DMS53 treated with DMSO at 0.1 percent for 48 hours (cell line): ENCODE measurements at regions not wholly inside any gene's neighbourhood (a gene's known extent, or its start where the extent isn't known, plus 50 kb on each side); places are given as distances from the start of the nearest gene placed in this dataset.
A peak's percentile ranks its signal among the peaks of the same experiment; 100 is the strongest.

Experiments used
- DNase-seq: peaks from one replicate; lab custom pipeline; 2025; ENCODE audit not compliant: unreplicated experiment; lab: John Stamatoyannopoulos, UW

DNA sequence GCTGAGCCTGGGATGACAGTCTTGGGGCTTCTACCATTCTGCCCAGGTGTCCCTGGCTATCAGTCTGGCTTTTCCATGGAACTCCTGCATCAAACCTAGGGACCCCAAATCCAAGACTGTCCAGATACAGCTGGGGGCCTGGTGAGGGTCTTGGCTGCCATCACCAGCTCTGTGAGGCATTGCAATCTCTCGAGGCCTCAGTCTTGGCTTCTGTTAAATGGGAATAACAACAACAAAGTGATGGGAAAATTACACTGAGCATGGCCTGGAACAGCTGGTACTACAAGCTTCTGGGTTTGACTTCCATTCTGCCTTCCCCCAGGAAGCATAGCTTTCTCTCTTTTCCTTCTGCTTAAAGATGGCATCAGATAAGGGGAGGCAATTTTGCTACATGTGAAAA lies 50.0 kb upstream of the LCTL start:
- DNase-seq = no peak

DNA sequence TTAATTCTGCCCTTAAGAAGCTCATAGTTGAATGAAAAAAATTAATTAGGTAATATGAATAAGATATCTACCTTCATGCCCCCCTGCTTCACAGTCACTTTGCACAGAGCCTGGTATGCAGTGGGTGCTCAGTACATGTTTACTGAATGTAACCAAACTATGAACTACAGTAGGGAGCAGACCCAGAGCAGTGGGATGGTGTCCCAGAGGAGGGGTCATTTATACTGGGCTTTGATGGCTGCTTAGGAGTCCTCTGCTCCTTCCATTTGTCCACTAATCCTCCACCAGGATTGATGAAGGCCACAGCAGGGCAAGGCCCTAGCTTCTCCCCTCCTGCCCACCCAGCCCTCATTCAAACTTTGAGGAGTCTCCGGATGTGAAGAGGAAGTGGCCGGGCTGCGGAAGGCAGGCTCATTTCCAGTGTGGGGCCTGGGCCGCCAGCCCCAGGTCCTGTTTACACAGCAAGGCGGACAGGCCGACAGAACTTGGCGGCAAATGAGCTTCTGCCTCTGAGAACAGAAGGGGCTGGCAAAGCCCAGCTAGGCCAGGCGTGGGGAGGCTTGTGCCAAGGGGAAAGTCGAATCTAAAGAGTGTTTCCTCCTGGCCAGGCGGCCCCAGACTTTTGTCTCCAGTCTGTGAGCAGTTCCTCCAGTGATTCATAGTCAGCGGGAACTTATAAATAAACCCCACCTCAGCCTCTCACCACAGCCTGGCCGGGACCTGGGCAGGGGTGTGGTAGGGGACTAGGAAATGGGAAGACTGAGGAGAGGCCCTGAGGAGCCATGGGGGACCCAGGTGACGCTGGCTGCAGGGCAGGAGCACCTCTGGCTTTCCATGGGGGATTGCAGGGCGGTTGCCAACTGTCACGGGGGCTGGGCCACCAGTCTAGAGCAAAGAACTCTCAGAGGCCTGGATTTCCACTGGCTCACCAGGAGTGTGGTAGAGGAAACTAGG lies 51.6 kb upstream of the LCTL start:
- no peak for DNase-seq

DNA sequence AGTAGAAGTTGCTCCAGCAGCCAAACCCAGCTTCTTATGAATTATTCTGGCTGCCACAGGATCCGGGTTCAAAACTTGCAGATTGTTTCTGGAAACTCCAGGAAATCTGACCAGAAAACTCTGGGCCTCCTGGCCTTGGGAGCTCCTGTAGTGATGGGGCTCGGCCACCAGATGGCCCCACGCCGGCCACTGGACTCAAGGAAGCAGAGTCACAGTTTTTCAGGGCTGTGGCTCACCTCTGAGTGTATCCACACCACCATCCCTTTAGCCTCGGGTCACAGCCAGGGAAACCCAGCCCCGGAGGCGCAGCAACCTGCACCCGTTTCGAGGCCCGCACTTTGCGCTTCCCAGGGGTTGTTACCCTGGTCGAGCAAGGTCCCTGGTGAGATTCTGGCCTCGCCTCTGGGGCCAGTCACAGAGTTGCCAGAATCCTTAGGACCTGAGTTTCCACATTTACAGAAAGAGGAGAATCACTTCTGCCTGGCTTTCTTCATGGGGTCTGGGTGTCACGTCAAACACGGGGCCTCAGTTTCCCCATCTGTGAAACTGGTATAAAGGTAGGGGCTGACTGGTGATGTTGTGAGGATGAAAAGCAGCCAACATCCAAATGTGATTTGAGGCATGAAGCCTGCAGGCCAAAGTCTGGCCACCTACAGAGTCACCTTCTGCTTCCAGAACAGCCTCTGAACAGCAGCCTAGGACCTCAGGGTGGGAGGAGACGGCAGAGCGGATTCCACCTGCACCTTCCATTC lies 53.5 kb upstream of the LCTL start:
- DNase-seq = peak; percentile 29

DNA sequence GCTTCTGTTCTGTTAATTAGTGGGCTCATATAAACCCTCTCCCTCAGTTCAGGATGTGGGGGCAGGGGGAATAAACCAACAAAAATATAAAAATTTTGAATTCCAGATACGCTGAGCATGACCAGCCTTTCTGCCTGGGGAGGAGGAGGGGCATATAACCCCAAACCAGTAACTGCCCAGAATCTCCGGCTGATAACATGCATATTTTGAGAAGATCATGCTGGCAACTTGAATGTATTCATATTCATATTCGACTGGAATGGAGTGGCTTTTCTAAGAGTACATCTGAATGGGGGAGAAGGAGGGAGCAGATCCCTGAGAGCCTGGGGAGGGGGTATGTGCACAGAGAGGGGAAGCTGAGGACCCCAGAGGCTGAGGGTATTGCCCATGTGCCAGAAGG lies 54.5 kb upstream of the LCTL start:
- DNase-seq = no peak

DNA sequence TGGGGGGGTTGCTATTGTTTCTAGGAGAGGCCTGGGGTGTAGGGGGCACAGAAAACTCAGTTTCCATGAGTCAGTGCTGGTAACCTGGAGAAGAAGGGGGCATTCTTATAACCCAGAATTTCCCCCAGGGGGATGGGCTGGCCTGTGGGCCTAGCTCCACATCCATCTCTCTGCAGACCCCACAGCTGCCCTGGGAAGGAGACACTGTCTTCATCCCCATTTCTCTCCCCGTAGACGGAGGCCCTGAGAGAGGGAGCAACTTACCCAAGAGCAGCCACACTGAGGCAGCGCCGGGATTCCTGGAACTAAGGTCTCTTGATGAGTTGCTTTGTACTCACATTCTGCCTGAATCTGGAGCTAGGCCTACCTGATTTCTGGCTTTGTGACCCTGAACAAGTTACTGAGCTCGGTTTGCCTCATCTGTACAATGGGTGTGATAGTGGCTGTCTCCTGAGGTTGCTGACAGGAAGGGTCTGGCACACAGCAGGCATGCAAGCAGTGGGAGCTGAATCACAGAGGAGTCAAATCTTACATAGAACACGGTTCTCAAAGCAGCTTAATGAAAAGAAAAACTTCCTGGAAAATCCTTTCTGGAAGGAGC lies 55.0 kb upstream of the LCTL start:
- DNase-seq = no peak

DNA sequence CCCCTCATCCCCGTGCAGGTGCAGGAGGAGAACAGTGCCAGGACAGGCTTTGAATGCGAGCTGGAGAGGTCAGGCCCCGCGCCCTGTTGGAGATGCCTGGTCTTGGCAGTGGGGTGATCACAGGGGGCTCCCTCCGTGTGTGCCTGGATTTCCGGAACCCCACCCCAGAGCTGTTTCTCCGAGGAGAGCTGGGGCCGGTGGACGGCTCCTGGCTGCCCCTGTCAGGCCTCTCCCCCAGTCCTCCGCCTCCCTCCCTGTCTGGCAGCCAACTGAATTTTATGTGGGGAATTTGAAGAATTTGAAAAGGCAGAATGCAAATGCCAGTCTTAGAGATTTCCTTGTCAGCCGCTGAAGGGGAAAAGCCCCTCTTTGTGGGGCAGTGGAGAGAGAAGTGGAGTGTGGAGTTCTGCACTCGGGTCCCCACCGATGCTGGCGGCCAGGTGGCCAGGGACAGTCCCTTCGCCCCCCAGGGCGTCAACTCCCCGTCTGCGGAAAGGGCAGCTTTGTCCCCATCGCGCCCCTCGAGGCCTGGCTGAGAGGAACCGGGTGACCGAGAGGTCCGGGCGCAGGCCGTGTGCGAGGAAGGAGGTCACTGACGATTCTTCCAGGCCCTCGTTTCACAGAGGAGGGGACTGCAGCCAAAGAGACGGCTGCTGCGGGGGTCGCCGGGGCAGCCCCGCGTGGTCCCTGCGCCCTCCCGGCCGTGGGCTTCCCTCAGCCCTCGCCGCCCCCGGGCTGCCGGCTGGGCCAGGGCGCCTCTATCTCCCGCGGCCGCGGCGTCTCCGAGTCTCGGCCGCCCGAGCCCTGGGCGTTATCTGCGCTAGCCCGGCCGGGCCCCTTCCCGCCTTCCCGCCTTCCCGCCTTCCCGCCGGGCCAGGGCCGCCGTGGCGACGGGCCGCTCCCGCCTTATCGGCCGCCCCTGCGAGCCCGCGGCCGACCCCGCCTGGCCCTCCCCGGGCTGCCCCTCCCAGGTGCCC lies 56.0 kb upstream of the LCTL start:
- DNase-seq = no peak

DNA sequence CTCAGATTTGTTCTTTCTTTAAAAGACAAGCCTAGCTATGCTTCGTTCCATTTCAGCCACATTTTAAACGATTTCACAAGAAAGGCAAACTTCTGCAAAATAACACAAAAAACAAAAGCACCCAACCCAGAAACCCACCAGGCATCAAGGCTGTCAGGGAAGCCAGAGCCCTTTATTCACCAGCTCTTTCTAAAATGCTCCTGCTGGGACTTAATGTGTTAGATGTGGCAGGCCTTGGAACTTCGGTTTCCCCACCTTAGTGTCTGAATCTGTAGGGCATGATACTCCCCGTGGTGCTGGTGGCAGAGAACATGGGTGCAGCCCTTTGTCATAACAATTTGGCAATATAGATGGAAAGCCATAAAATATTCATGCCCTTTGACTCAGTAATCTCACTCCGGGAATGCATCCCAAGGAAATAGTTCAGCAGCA lies 56.8 kb upstream of the LCTL start:
- no peak for DNase-seq

DNA sequence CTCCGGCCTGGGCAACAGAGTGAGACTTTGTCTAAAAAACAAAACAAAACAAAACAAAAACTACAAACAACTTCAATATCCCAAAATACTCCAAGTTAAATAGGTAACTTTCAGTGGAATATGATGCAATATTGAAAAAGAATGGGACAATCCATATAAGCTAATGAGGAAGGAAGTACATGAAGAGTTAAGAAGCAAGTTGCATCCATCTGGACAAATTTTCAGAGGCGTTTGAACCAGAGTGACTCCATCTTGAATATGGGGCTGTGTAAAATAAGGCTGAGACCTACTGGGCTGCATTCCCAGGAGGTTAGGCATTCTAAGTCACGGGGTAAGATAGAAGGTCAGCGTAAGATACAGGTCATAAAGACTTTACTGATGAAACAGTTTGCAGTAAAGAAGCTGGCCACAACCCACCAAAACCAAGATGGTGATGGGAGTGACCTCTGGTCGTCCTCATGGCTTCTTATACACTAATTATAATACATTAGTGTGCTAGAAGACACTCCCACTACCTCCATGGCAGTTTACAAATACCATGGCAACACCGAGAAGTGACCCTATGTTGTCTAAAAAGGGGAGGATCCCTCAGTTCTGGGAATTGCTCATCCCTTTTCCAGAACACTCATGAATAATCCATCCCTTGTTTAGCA lies 58.1 kb upstream of the LCTL start:
- no peak for DNase-seq

DNA sequence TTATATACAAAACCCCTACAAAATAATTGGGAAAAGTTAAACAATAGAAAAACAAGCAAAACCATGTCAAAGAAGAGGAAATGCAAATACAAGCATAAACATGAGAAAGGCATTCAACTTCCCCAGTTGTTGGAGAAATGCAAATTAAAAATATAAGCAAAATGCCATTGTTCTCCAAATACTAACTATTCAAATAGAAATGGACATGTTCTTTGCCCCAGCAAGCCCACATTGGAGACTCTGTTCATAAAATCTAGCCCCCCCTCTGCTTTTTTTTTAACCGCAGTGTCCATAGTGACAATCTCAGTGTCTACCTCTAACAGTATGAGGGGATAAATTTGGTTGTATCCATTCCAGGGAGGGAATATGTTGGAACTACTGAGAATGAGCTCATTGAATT lies 59.7 kb upstream of the LCTL start:
- no peak for DNase-seq

DNA sequence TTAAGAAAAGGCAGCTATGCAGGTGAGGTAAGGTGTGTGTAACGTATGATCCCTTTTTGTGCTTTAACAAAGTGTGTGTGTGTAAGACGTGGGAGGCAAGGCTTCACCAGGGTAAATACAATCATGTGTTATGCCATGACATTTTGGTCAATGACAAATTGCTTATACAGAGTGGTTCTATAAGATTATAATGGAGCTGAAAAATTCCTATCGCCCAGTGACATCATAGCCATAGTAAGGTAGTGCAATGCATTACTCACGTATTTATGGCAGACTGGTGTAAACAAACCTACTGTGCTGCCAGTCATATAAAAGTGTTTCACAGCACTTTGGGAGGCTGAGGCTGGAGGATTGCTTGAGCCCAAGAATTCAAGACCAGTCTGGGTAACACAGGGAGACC lies 60.2 kb upstream of the LCTL start:
- no peak for DNase-seq

DNA sequence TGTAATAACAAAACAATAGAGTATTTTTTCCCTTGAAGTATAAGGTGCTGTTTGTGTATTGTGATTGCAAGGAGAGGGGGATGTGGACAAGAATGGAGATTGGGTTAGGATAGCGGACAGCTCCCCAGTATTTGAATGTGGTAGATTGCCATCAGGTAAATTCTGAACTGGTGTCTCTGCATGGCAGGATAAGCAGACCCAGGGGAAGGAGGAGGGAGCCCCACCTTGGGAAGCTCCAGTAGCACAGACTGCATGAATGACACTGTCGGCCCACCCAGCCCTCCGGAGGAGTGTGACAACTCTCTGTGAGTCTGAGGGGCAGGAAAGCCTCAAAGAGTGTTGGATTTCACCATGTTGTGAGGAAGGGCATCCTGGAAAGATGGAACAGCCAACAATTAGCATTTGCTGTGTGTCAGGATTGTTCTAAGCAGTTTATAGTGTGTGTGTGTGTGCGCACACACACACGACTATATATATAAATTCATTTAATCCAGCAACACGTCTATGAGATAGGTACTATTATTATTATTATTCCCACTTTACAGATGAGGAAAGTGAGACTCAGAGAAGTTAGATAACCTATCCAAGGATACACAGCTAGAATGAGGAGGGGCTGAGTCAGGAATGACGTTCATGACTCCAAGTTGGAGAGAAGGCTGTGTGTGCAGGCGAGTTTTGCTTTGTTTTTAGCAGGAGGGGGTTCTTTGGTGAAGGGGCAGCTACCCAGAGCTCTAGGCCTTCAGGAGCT lies 63.4 kb upstream of the LCTL start:
- no peak for DNase-seq

DNA sequence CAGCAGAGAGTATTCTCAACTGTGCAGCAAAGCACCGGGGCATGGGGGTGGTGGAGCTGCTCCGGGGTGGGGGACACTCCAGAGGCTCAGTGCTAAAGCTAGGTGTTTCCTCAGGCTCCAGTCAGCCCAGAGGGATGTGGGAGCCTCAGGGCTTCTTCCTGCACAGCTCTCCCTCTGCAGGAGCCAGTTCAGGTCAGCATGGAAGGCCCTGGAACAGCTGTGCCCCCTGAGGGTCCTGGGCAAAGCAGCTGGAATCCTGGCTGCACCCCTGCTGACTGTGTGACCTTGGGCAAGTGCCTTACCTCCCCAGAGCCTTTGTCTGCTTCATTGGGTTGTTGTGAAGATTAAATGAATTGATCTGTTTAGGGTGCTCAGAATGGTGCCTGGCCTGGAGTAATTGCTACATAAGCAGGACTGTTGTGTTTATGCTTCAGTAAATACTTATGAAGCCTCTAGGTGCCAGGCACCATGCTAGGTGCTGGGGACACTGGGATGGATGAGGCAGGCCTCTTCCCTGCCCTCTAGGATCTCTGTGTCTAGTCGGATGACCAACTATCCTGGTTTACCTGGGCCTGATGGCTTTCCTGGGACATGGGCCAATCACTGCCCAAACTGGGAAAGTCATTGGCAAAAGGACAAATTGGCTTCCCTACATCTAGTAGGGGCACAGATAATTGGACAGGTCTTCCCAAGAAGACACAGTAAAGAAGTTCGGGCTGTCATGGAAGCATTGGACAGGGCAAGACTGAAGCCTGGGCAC lies 64.2 kb upstream of the LCTL start:
- no peak for DNase-seq

DNA sequence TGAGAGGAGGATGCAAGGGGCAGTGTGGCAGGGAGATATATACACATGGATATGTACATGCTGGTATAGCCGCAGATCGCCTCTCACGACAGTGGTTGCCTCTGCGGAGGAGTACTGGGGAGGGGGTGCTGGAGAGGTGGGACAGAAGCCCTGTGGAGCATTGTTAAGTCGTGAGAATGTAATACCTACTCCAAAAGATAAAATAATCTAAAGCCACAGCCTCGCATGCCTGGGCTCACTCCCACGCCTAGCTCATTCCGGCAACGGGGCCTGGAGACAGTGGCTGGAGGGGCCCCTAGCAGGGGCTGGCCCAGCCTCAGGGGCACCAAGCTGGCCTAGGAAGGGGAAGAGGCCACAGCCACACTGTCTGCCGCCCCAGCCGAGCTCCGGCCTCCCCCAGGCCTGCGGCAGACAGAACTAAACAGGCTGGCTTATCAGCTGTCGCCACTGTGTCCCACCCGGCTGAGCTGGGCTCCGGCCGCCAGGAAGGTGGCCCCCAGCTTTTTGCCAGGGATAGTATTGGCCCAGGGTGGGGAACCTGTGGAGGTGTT lies 65.1 kb upstream of the LCTL start:
- DNase-seq = no peak

DNA sequence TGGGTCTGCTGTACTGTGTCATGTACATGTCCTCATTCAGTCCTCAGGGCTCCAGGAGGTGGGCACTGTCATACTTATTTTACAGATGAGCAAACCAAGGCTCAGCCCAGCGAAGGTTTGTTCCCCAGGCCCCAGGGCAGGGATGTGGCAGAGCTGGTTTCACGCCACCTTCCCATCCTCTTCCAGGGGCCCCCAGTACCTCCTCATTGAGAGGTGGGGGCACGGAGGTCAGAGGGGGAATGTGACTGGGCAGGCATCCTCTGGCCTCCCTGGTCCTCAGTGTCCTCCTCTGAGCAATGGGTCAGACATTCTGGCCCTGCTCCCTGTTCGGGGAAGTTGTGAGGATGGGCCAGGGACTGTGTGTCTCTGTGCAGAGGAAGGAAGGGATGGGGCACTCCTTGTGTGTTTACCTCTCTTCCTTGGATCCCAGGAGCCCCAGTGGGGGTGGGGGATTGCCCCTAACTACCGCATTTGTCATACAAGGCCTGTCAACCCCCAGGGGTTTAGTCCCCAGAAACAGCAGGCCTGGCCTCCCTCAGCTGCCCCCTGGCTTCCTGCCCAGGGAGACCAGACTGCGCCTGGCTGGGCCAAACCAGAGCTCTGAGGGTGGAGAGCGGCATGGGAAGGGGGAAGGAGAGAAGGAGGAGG lies 65.9 kb upstream of the LCTL start:
- no peak for DNase-seq

DNA sequence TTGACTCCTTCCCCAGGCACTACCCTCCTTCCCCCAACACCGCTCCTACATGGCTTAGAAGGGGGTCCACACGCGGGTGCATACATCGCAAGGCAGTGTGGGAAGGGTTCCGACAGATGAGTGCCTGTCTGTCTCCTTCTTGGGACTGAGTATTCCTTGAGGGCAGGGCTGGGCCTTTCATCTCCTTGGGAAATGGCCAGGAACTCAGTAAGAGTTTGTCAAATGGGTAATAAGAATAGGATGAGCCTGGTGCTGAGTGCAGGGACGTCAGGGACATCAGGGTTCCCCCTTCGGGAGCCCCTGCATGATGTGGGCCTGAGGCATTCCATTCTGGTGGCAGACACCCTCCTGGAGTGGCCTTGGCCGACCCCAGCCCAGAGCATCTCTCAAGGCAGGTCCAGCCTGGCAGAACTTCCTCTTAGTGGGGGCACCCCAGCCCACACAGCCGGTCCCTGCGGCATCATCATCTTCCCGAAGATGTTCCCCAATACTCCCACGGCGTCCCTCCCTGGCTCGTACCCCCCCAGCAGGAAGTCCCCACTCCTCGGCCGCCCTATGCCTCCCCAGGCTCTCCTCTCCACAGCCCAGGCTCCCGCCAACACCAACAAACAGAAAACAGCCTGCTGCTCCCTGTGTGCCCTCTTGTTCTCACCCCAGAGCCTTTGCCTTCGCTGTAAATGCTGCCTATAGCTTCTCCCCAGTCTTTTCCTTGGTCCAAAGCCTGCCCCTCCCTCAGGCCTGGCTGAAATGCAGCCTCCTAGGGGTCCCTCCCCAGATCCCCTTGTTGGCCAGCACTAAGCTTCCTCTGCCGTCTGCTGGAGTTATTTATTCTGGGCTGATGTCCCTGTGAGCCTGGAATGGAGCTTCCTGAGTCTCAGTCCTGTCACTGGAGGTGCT lies 67.5 kb upstream of the LCTL start:
- no peak for DNase-seq

DNA sequence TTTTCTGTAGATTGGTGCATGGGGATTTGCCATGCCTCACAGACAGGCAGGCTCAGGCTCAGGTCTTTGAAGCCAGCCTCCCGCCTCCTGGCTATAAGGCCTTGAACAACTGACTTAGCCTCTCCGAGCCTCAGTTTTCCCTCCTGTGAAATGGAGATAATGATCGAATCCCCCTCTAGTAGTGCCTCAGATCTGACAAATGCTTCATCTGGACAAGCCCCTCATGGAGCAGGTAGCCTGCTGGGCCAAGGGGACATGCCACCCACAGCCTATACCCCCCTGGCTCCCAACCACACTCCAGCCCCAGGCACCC lies 68.1 kb upstream of the LCTL start:
- DNase-seq = no peak

DNA sequence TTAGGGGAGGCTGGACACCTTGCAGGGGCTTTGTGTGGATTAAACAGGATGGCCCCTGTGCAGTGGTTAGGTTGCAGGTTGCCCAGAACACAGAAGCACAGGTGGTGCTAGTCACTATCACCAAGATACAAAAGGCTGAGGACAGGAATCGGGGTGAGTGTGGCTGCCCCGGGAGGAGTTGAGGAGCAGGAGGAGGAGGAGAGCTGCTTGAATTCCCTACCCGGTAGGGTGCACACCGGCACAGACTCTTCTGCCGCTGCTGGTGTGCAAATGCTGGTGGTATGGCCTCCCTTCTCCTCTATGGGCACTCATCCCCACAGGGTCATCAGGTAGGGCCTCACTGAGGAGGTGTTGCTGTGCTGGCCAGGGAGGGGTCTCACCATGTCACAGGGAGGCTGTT lies 67.5 kb upstream of the SMAD6 start:
- no peak for DNase-seq
